GM12878 (cell line): ENCODE measurements at regions not wholly inside any gene's neighbourhood (a gene's known extent, or its start where the extent isn't known, plus 50 kb on each side); places are given as distances from the start of the nearest gene placed in this dataset.

Experiments
- ATAC-seq: fragments of 200-7000 bp; cut with Tn5 transposase; 3 replicates; pipeline ENCODE4 v1.9.1; 2020; ENCODE audit warnings: mild to moderate bottlenecking, moderate library complexity
- BruUV-seq: library from RNA; stranded (reverse); fragments of 400-500 nt; replicated peaks from 2 replicates; lab custom pipeline; 2021; lab: Mats Ljungman, UMichigan
- CTCF ChIA-PET: fragments of 300-600 bp; sonication (Branson Sonifier 250); formaldehyde crosslinking; extraction: SDS; loops from one replicate; lab custom pipeline; 2021; ENCODE audit warnings: inconsistent platforms; lab: Yijun Ruan, JAX
- POLR2A ChIA-PET: fragments of 350-600 bp; formaldehyde crosslinking; extraction: SDS; loops from one replicate; lab custom pipeline; 2021; ENCODE audit warnings: inconsistent platforms; lab: Charles Lee
- RAD21 ChIA-PET: fragments of 300-600 bp; sonication (Branson Sonifier 250); formaldehyde crosslinking; loops from one replicate; lab custom pipeline; 2023; ENCODE audit warnings: antibody characterized with exemption; ENCODE audit not compliant: unreplicated experiment; lab: Charles Lee
- SMC1A ChIA-PET: fragments of 300-600 bp; sonication (Branson Sonifier 250); formaldehyde crosslinking; loops from one replicate; lab custom pipeline; 2023; ENCODE audit not compliant: unreplicated experiment, uncharacterized antibody; lab: Charles Lee
- DNase-seq: peaks from one replicate; pipeline ENCODE4 v3.0.0-alpha.2; 2011; ENCODE audit warnings: low read depth, low spot score
- FAIRE-seq: peaks from 3 replicates; lab custom pipeline; 2011; peaks lifted over from hg19 to GRCh38; lab: Jason Lieb, UNC
- H2AFZ ChIP-seq: 2 replicates; pipeline ENCODE4 v1.6.0; 2011; ENCODE audit warnings: low read depth, low read length, control low read depth; ENCODE audit not compliant: control insufficient read depth
- H3K27ac ChIP-seq: 2 replicates; pipeline ENCODE4 v1.5.1; 2011; ENCODE audit warnings: control low read depth; ENCODE audit not compliant: control insufficient read depth, insufficient read depth
- H3K27me3 ChIP-seq, 2 experiments: replicated peaks in 1 of 2; 2 replicates each; pipeline versions ENCODE4 v1.6.0 to v1.6.1; 2011; ENCODE audit warnings: low read length in 1 of 2; ENCODE audit not compliant: control insufficient read depth in 2 of 2, insufficient read depth in 2 of 2
- H3K36me3 ChIP-seq, 2 experiments: 2 replicates each; pipeline ENCODE4 v1.5.1; 2011; ENCODE audit warnings: low read length in 1 of 2; ENCODE audit not compliant: control insufficient read depth in 2 of 2, insufficient read depth in 2 of 2
- H3K4me1 ChIP-seq: 2 replicates; pipeline ENCODE4 v1.6.1; 2011; ENCODE audit warnings: mild to moderate bottlenecking, low read length, moderate library complexity, mixed read lengths; ENCODE audit not compliant: control insufficient read depth, insufficient read depth
- H3K4me2 ChIP-seq: 2 replicates; pipeline ENCODE4 v1.6.0; 2011; ENCODE audit warnings: control low read depth; ENCODE audit not compliant: control insufficient read depth, insufficient read depth
- H3K4me3 ChIP-seq: fragments of 200-600 bp; sonication (generic); 2 replicates; pipeline ENCODE4 v1.5.1; 2016
- H3K79me2 ChIP-seq: 2 replicates; pipeline ENCODE4 v1.6.0; 2011; ENCODE audit warnings: low read length; ENCODE audit not compliant: control insufficient read depth, insufficient read depth
- H3K9ac ChIP-seq: 2 replicates; pipeline ENCODE4 v1.8.0; 2011; ENCODE audit warnings: low read length, control low read depth, mixed read lengths; ENCODE audit not compliant: control insufficient read depth, insufficient read depth
- H3K9me3 ChIP-seq: replicated peaks from 3 replicates; pipeline ENCODE4 v1.5.1; 2011; ENCODE audit warnings: mild to moderate bottlenecking, low read length; ENCODE audit not compliant: control insufficient read depth, insufficient read depth
- H4K20me1 ChIP-seq: 2 replicates; pipeline ENCODE4 v1.6.0; 2011; ENCODE audit not compliant: control insufficient read depth, insufficient read depth
- ETV6 ChIP-seq, 2 experiments: fragments of 450-650 bp in 1 of 2; IDR thresholded peaks in 1 of 2; conservative IDR thresholded peaks in 1 of 2; 2 replicates each; pipeline ENCODE4 v1.6.1; 2014; ENCODE audit warnings: antibody characterized with exemption in 1 of 2, borderline replicate concordance in 1 of 2, low read depth in 1 of 2, mild to moderate bottlenecking in 1 of 2, moderate library complexity in 1 of 2
- FOS ChIP-seq: IDR thresholded peaks from 3 replicates; pipeline ENCODE4 v1.6.1; 2011; ENCODE audit warnings: borderline replicate concordance; ENCODE audit not compliant: insufficient read length; ENCODE audit errors: extremely low read depth
- FOXM1 ChIP-seq: IDR thresholded peaks from 2 replicates; pipeline ENCODE4 v1.6.1; 2012; ENCODE audit warnings: low read depth, mild to moderate bottlenecking, inconsistent platforms, low read length, moderate library complexity
- GATAD2B ChIP-seq: fragments of 450-650 bp; conservative IDR thresholded peaks from 2 replicates; pipeline ENCODE4 v1.6.1; 2017; ENCODE audit warnings: low read depth, mild to moderate bottlenecking, moderate library complexity
- HCFC1 ChIP-seq: fragments of 150-350 bp; IDR thresholded peaks from 2 replicates; pipeline ENCODE4 v1.6.1; 2014; ENCODE audit warnings: low read length
- KAT2A ChIP-seq: conservative IDR thresholded peaks from 2 replicates; pipeline ENCODE4 v1.6.1; 2011; ENCODE audit warnings: low read depth, low read length; ENCODE audit not compliant: control insufficient read depth
- MTA2 ChIP-seq: fragments of 450-650 bp; IDR thresholded peaks from 2 replicates; pipeline ENCODE4 v1.6.1; 2016; ENCODE audit warnings: low read depth, mild to moderate bottlenecking, moderate library complexity
- PBX3 ChIP-seq: IDR thresholded peaks from 2 replicates; pipeline ENCODE4 v1.6.1; 2011; ENCODE audit warnings: mild to moderate bottlenecking, low read depth, low read length, moderate library complexity; ENCODE audit not compliant: insufficient replicate concordance
- SIN3A ChIP-seq: IDR thresholded peaks from 2 replicates; pipeline ENCODE4 v1.6.1; 2012; ENCODE audit warnings: low read depth, low read length, improper control_type of control experiment
- TCF3 ChIP-seq: IDR thresholded peaks from 2 replicates; pipeline ENCODE4 v1.6.1; 2012; ENCODE audit warnings: low read depth, mild to moderate bottlenecking, low read length, borderline replicate concordance; ENCODE audit not compliant: insufficient read depth
- ZBED1 ChIP-seq: IDR thresholded peaks from 2 replicates; pipeline ENCODE4 v1.6.1; 2016; ENCODE audit warnings: borderline replicate concordance
- ZBTB40 ChIP-seq: fragments of 450-650 bp; IDR thresholded peaks from 2 replicates; pipeline ENCODE4 v1.6.1; 2016; ENCODE audit warnings: mild to moderate bottlenecking, moderate library complexity, borderline replicate concordance
- WGBS: methylation state at CpG from one replicate; pipeline ENCODE4 v1.1.6; 2016; ENCODE audit warnings: low lambda C conversion rate; ENCODE audit not compliant: insufficient replicate concordance, insufficient coverage; ENCODE audit errors: missing lambda C conversion rate; 5-methylcytosine and 5-hydroxymethylcytosine counted together
- in situ Hi-C: fragments of 300-500 bp; cut with MboI; formaldehyde crosslinking; loops from 9 replicates; pipeline ENCODE4 v1.14.3; 2018; ENCODE audit warnings: mixed read lengths
- intact Hi-C: fragments of 100-400 bp; cut with micrococcal nuclease; formaldehyde crosslinking; loops from one replicate; pipeline ENCODE4 v1.14.2; 2022; ENCODE audit not compliant: unreplicated experiment

GRCh38 chr20:39144757-39145156 lies 182.6 kb downstream of the DHX35 start:
- CTCF ChIA-PET, result no interaction called here

More at GRCh38 chr20:39144757-39145156, 182.6 kb downstream of the DHX35 start:
- SMC1A ChIA-PET, result no interaction called here
- no peaks in the 10 kb centered on the region for H3K27me3 ChIP-seq
- in situ Hi-C loops, result no loop called here
- RAD21 ChIA-PET, result no interaction called here
- no peaks in the 10 kb centered on the region for H3K9me3 ChIP-seq
- BruUV-seq, result no TSS peak
- intact Hi-C loops, result no loop called here
- DNase-seq (no peak), ATAC-seq (no peak), FAIRE-seq (no peak)
- H2AFZ ChIP-seq, result no peak overlapping the region
- no peaks in the 10 kb centered on the region for H4K20me1 ChIP-seq
- POLR2A ChIA-PET, result no interaction called here
- 90% methylated on average over 4 of the region's 4 CpGs for WGBS
- TF ChIP-seq GATAD2B (no peak), FOXM1 (no peak), ZBED1 (no peak), ZBTB40 (no peak), TCF3 (no peak), ETV6 (conservative IDR thresholded peaks at IDR 0.05 in 1 of 2, IDR thresholded peaks at IDR 0.05 in 1 of 2; ENCODE audit: borderline replicate concordance in 1 of 2, low read depth in 1 of 2) (no peak), FOS (no peak), HCFC1 (no peak), MTA2 (no peak), PBX3 (no peak), KAT2A (no peak), SIN3A (no peak)
- H3K4me2 ChIP-seq, result no peak overlapping the region
- no peak overlapping the region for H3K27ac ChIP-seq
- H3K9ac ChIP-seq, result no peak overlapping the region
- H3K4me3 ChIP-seq, result no peak overlapping the region
- H3K36me3 ChIP-seq, result no peaks in the 10 kb centered on the region
- H3K79me2 ChIP-seq, result no peaks in the 10 kb centered on the region
- H3K4me1 ChIP-seq, result no peaks in the 10 kb centered on the region
